D721Med (cell line): ENCODE measurements at regions not wholly inside any gene's neighbourhood (a gene's known extent, or its start where the extent isn't known, plus 50 kb on each side); places are given as distances from the start of the nearest gene placed in this dataset.

ENCODE experiments used
- DNase-seq: peaks from one replicate; pipeline ENCODE4 v3.0.0; 2011; ENCODE audit warnings: low spot score; ENCODE audit not compliant: insufficient read length
- FAIRE-seq: peaks from 2 replicates; lab custom pipeline; 2011; peaks lifted over from hg19 to GRCh38; lab: Jason Lieb, UNC
- TF ChIP-seq, protein P1 (sequence below): IDR thresholded peaks from 2 replicates; pipeline ENCODE4 v1.5.1; 2012; ENCODE audit warnings: mild to moderate bottlenecking, control low read depth; ENCODE audit not compliant: insufficient read depth; ENCODE audit errors: missing control alignments

DNA sequence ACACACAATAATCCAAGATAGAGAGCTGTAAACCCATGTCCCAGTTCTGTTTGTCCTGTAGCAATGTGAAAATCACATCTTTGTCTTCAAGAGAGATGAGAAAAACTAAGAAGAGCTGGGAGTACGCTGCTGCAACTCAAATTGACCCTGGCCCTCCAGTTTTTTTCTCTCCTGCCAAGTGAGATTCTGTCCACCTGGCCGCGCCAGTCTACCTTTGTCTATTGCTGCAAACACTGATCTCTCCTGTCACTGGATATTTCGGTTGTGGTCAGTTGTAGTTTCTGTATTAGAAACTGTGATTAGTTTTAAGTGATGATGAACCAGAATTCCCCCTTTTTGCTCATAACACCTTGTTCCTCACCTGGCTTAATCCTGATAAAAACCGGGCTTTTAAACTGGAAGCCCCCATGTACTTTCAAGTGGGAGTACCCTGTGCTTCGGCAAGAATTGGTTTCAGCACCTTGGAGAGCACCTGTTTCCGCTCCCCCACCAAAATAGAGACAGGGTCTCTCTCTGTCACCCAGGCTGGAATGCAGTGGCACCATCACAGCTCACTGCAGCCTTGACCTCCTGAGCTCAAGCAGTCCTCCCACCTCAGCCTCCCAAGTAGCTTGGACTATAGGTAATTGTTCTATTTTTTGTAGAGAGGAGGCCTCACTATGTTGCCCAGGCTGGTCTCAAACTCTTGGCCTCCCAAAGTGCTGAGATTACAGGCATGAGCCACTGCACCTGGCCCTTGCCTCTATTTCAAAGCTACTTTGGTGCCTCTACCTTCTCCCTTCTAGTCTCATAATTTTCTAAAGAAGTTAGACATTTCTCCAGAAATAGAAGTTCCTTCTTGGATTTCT lies 156.8 kb downstream of the PHETA1 start:
- TF ChIP-seq, protein P1, sequence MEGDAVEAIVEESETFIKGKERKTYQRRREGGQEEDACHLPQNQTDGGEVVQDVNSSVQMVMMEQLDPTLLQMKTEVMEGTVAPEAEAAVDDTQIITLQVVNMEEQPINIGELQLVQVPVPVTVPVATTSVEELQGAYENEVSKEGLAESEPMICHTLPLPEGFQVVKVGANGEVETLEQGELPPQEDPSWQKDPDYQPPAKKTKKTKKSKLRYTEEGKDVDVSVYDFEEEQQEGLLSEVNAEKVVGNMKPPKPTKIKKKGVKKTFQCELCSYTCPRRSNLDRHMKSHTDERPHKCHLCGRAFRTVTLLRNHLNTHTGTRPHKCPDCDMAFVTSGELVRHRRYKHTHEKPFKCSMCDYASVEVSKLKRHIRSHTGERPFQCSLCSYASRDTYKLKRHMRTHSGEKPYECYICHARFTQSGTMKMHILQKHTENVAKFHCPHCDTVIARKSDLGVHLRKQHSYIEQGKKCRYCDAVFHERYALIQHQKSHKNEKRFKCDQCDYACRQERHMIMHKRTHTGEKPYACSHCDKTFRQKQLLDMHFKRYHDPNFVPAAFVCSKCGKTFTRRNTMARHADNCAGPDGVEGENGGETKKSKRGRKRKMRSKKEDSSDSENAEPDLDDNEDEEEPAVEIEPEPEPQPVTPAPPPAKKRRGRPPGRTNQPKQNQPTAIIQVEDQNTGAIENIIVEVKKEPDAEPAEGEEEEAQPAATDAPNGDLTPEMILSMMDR: no peak
- no peak for FAIRE-seq
- no peak for DNase-seq

DNA sequence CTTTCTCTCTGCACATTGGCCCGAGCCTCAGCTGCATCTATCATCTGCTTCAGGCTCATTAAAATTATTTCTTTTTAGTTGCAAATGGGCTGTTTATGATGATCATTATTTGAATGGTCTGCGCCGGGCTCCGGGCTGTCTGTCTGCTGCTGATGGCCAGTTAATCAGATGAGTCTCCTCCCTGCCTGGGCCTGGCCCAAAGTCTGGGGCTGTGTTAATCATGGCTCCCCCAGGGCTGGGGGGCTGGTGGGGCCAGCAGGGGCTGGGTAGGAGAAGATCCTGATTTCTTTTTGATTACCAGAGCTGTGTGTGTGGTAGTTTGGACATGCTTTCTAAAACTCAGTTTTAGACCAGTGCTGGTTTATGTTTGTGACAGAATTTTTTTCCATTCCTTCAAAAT lies 159.1 kb downstream of the PHETA1 start:
- DNase-seq: no peak
- TF ChIP-seq, protein P1: no peak
- FAIRE-seq: no peak

DNA sequence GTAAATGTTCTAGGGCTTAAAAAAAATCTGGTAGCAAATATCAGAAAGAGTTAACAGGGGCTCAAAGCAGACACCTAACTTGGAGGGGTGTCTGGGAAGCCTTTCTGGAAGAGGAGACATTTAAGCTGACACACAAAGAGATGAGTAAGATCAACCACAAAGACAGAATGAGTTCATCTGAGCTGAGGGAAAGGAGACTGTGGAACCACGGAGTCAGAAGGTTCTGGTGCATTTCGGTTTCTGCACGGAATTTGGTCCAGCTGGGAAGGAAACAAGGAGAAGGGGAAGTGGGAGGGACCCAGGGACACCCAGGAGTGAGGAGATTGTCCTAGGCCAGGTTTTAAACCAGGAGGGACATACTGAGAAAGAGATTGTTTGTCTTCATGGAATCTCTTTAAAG lies 161.1 kb downstream of the PHETA1 start:
- TF ChIP-seq, protein P1: no peak
- FAIRE-seq (no peak), DNase-seq (no peak)

DNA sequence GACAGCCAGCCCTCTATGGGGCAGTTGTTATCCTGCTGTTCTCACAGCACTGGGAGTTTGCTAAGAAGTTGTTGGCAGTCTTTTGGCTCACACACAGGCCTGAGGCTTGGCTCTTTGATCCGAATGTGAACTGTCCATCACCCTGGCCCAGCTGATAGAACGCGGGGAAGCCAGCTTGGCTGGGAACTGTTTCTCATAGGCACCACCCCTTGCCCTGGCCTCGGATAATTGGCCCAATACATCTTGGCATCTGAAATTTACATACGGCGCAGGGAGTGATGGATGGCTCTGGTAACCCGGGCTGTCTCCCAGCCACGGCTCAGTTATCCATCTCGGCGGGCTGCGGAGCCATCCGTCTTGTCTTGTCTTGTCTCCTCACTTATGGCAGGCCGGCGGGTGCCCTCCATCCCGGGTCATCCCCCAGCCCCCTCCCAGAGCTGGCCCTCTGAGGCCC lies 164.1 kb downstream of the PHETA1 start:
- DNase-seq: no peak
- no peak for FAIRE-seq
- TF ChIP-seq, protein P1: no peak

DNA sequence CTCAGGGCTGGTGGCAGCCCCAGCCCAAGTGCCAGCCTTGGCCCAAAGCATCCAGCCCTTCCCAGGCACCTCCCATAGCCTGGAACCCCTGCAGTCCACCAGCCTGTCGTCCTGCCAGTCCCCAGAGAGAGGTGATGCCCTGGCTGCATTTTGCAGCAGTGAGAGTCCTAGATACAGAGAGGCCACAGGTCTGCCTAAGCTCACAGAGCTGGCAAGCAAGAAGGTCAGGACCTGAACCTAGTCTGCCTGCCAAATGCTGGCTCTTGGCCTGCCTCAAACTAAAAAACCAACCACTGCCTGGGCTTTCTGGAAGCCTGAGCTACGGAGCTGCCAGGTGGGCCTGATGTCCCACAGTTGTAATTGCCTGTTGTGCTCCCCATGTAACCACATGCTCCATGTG lies 164.9 kb downstream of the PHETA1 start:
- FAIRE-seq (no peak), DNase-seq (no peak)
- TF ChIP-seq, protein P1: no peak

DNA sequence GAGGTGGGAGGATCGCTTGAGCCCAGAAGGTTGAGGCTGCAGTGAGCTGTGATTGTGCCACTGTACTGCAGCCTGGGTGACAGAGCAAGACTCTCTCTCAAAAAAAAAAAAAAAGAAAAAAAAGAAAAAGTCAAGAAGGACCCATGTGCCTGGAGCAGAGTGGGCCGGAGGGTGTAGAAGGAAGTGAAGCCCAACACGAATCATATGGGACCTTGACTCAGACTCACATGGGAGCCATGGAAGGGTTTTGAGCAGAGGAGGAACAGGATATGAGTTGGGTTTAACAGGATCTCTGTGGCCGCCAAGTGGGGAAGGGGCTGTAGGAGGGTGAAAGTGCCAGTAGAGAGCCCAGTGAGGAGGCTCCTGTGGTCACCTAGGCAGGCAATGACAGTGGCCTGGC lies 165.4 kb downstream of the PHETA1 start:
- DNase-seq (no peak), FAIRE-seq (no peak)
- TF ChIP-seq, protein P1: no peak

DNA sequence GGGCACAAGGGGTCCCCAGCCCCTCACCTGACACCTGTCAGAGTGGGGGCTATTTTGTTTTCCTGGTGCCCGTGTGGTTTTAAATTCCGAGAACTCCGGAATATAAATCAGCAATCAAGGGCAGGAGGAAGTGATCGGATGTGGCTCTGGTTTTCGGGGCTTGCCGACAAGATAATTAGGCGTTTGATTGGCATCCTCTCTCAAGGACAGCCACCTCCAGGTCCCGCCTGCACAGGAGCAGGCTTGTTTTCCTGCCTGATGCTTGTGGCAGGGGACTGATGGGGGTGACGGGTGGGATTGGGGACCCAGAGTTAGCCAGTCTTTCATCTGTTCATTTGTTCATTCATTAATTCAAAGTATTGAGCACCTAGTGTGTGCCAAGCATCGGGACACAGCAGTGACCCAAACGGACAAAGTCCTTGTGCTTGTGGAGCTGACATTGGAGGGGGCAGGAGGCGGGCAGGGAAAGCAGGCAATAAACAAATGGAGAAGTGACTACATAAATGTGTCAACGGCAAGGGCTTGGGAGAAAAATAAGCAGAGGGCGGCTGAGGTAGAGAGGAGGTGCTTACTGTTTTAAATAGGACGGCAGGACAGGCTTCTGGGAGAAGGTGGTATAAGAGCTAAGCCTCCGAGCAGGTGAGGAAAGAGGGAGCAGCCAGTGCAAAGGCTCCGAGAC lies 166.5 kb downstream of the PHETA1 start:
- FAIRE-seq (no peak), DNase-seq (no peak)
- TF ChIP-seq, protein P1: no peak
